ENCODE measurements at regions not wholly inside any gene's neighbourhood (a gene's known extent, or its start where the extent isn't known, plus 50 kb on each side); places are given as distances from the start of the nearest gene placed in this dataset.

- TF ChIP-seq CTCF (IDR thresholded peaks at IDR 0.05; ENCODE audit: poor library complexity) = no peak
- TF ChIP-seq EZH2 (IDR thresholded peaks at IDR 0.05; ENCODE audit: borderline replicate concordance) = no peak
- no peak for TF ChIP-seq EZH2phosphoT487 (IDR thresholded peaks at IDR 0.05; ENCODE audit: low read depth, severe bottlenecking, unreplicated experiment)
These were observed 1209.3 kb upstream of the CHAC2 start for GRCh38 chr2:52558265-52558664.
